RWPE2 (cell line): ENCODE measurements at regions not wholly inside any gene's neighbourhood (a gene's known extent, or its start where the extent isn't known, plus 50 kb on each side); places are given as distances from the start of the nearest gene placed in this dataset.

Source experiments
- ATAC-seq: fragments of 200-7000 bp; cut with Tn5 transposase; 3 replicates; pipeline ENCODE4 v1.9.1; 2021; ENCODE audit warnings: low read depth
- DNase-seq: peaks from one replicate; pipeline ENCODE4 v3.0.0-alpha.2; 2020; ENCODE audit warnings: low spot score
- H3K27ac ChIP-seq: fragments of 450-650 bp; 2 replicates; pipeline ENCODE4 v1.5.1; 2017; ENCODE audit warnings: mild to moderate bottlenecking; ENCODE audit not compliant: poor library complexity, severe bottlenecking
- H3K27me3 ChIP-seq: fragments of 250-450 bp; sonication (Bioruptor Pico); 2 replicates; pipeline ENCODE4 v1.5.1; 2021; ENCODE audit warnings: mild to moderate bottlenecking, moderate library complexity; ENCODE audit not compliant: insufficient read depth, poor library complexity, severe bottlenecking
- H3K36me3 ChIP-seq: fragments of 250-450 bp; sonication (Bioruptor Pico); 2 replicates; pipeline ENCODE4 v1.5.1; 2020; ENCODE audit warnings: low read depth, mild to moderate bottlenecking, moderate library complexity
- H3K4me1 ChIP-seq: fragments of 250-450 bp; sonication (Bioruptor Pico); 2 replicates; pipeline ENCODE4 v1.5.1; 2021; ENCODE audit warnings: mild to moderate bottlenecking, moderate library complexity; ENCODE audit not compliant: insufficient read depth, poor library complexity, severe bottlenecking
- H3K4me3 ChIP-seq: fragments of 250-450 bp; sonication (Bioruptor Pico); 2 replicates; pipeline ENCODE4 v1.5.1; 2021; ENCODE audit warnings: mild to moderate bottlenecking, moderate library complexity; ENCODE audit not compliant: severe bottlenecking
- H3K9me3 ChIP-seq: fragments of 250-450 bp; sonication (Bioruptor Pico); 2 replicates; pipeline ENCODE4 v1.5.1; 2021; ENCODE audit warnings: mild to moderate bottlenecking, moderate library complexity; ENCODE audit not compliant: severe bottlenecking
- TF ChIP-seq, protein P1 (sequence below): fragments of 450-650 bp; IDR thresholded peaks from one replicate; pipeline ENCODE4 v1.5.1; 2017; ENCODE audit warnings: mild to moderate bottlenecking, moderate library complexity; ENCODE audit not compliant: poor library complexity, severe bottlenecking

GRCh38 chr18:41320100-41320499, 634.9 kb upstream of the PIK3C3 start:
- TF ChIP-seq, protein P1, sequence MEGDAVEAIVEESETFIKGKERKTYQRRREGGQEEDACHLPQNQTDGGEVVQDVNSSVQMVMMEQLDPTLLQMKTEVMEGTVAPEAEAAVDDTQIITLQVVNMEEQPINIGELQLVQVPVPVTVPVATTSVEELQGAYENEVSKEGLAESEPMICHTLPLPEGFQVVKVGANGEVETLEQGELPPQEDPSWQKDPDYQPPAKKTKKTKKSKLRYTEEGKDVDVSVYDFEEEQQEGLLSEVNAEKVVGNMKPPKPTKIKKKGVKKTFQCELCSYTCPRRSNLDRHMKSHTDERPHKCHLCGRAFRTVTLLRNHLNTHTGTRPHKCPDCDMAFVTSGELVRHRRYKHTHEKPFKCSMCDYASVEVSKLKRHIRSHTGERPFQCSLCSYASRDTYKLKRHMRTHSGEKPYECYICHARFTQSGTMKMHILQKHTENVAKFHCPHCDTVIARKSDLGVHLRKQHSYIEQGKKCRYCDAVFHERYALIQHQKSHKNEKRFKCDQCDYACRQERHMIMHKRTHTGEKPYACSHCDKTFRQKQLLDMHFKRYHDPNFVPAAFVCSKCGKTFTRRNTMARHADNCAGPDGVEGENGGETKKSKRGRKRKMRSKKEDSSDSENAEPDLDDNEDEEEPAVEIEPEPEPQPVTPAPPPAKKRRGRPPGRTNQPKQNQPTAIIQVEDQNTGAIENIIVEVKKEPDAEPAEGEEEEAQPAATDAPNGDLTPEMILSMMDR = no peak
- DNase-seq (no peak), ATAC-seq (peak; percentile 26; the same call in 1 of the 3 replicates)
- Histone ChIP-seq H3K27me3 (no peaks in the 10 kb centered on the region), H3K36me3 (no peaks in the 10 kb centered on the region), H3K4me3 (no peak overlapping the region), H3K4me1 (peaks cover 27% of the 10 kb centered on the region), H3K9me3 (no peaks in the 10 kb centered on the region), H3K27ac (no peak overlapping the region)

GRCh38 chr18:41315134-41315533, 639.9 kb upstream of the PIK3C3 start:
- Histone ChIP-seq H3K27ac (no peak overlapping the region), H3K4me3 (no peak overlapping the region), H3K9me3 (no peaks in the 10 kb centered on the region), H3K4me1 (peaks cover 3% of the 10 kb centered on the region), H3K27me3 (no peaks in the 10 kb centered on the region), H3K36me3 (no peaks in the 10 kb centered on the region)
- no peak for DNase-seq
- no peak for ATAC-seq
- TF ChIP-seq, protein P1 = no peak

GRCh38 chr18:41311571-41312547, 643.2 kb upstream of the PIK3C3 start:
- no peak overlapping the region for H3K27ac ChIP-seq
- no peaks in the 10 kb centered on the region for H3K36me3 ChIP-seq
- ATAC-seq (no peak), DNase-seq (no peak)
- H3K4me3 ChIP-seq = no peak overlapping the region
- no peaks in the 10 kb centered on the region for H3K27me3 ChIP-seq
- H3K9me3 ChIP-seq = no peaks in the 10 kb centered on the region
- no peaks in the 10 kb centered on the region for H3K4me1 ChIP-seq
- TF ChIP-seq, protein P1 = no peak

GRCh38 chr18:41297740-41298139, 657.3 kb upstream of the PIK3C3 start:
- no peaks in the 10 kb centered on the region for H3K36me3 ChIP-seq
- ATAC-seq (no peak), DNase-seq (no peak)
- peaks cover 2% of the 10 kb centered on the region for H3K9me3 ChIP-seq
- H3K4me3 ChIP-seq = no peak overlapping the region
- no peaks in the 10 kb centered on the region for H3K27me3 ChIP-seq
- TF ChIP-seq, protein P1 = no peak
- H3K27ac ChIP-seq = no peak overlapping the region
- no peaks in the 10 kb centered on the region for H3K4me1 ChIP-seq

GRCh38 chr18:41269294-41269693, 685.7 kb upstream of the PIK3C3 start:
- Histone ChIP-seq H3K4me1 (no peaks in the 10 kb centered on the region), H3K9me3 (no peaks in the 10 kb centered on the region), H3K4me3 (no peak overlapping the region), H3K36me3 (no peaks in the 10 kb centered on the region), H3K27ac (no peak overlapping the region), H3K27me3 (no peaks in the 10 kb centered on the region)
- DNase-seq = no peak
- no peak for ATAC-seq
- TF ChIP-seq, protein P1 = no peak
